SK-N-SH treated with all-trans-retinoic acid at 6 μM for 48 hours (cell line): ENCODE measurements at regions not wholly inside any gene's neighbourhood (a gene's known extent, or its start where the extent isn't known, plus 50 kb on each side); places are given as distances from the start of the nearest gene placed in this dataset.

Experiments
- ARNTL ChIP-seq: fragments of 450-650 bp; formaldehyde crosslinking; IDR thresholded peaks from 2 replicates; pipeline ENCODE4 v1.5.0; 2020; ENCODE audit warnings: low read depth, mild to moderate bottlenecking, moderate library complexity, borderline replicate concordance
- BACH2 ChIP-seq: fragments of 250-450 bp; sonication (Bioruptor Pico); IDR thresholded peaks from 2 replicates; pipeline ENCODE4 v1.9.0; 2021; ENCODE audit warnings: mild to moderate bottlenecking, borderline replicate concordance
- ESRRG ChIP-seq: fragments of 250-450 bp; sonication (Bioruptor Pico); IDR thresholded peaks from 2 replicates; pipeline ENCODE4 v1.6.1; 2021; ENCODE audit warnings: mild to moderate bottlenecking
- GLIS3 ChIP-seq: fragments of 250-450 bp; sonication (Bioruptor Pico); IDR thresholded peaks from 2 replicates; pipeline ENCODE4 v1.5.0; 2020; ENCODE audit warnings: mild to moderate bottlenecking, moderate library complexity
- ISL1 ChIP-seq: fragments of 250-450 bp; sonication (Bioruptor Pico); IDR thresholded peaks from 2 replicates; pipeline ENCODE4 v2.1.2; 2022; ENCODE audit warnings: mild to moderate bottlenecking, moderate library complexity
- PPARA ChIP-seq: fragments of 250-450 bp; sonication (Bioruptor Pico); IDR thresholded peaks from 2 replicates; pipeline ENCODE4 v1.5.0; 2020; ENCODE audit warnings: mild to moderate bottlenecking, borderline replicate concordance
- SNAI2 ChIP-seq: fragments of 250-450 bp; sonication (Bioruptor Pico); IDR thresholded peaks from 2 replicates; pipeline ENCODE4 v1.5.0; 2020; ENCODE audit warnings: mild to moderate bottlenecking, moderate library complexity
- ZFP30 ChIP-seq: fragments of 450-650 bp; formaldehyde crosslinking; IDR thresholded peaks from 2 replicates; pipeline ENCODE4 v1.5.0; 2022; ENCODE audit warnings: mild to moderate bottlenecking, moderate library complexity
- ZNF565 ChIP-seq: fragments of 450-650 bp; formaldehyde crosslinking; conservative IDR thresholded peaks from 2 replicates; pipeline ENCODE4 v1.5.0; 2020; ENCODE audit warnings: low read depth, mild to moderate bottlenecking, moderate library complexity
- ZNF70 ChIP-seq: fragments of 450-650 bp; formaldehyde crosslinking; IDR thresholded peaks from 2 replicates; pipeline ENCODE4 v1.5.0; 2020; ENCODE audit warnings: mild to moderate bottlenecking, moderate library complexity
- TF ChIP-seq, protein P1 (sequence below): fragments of 250-450 bp; sonication (Bioruptor Pico); IDR thresholded peaks from 2 replicates; pipeline ENCODE4 v1.8.0; 2020; ENCODE audit warnings: mild to moderate bottlenecking, moderate library complexity, borderline replicate concordance
- TF ChIP-seq, protein P2 (sequence below): fragments of 250-450 bp; sonication (Bioruptor Pico); IDR thresholded peaks from 2 replicates; pipeline ENCODE4 v1.8.0; 2021; ENCODE audit warnings: low read depth, mild to moderate bottlenecking, moderate library complexity, borderline replicate concordance

DNA sequence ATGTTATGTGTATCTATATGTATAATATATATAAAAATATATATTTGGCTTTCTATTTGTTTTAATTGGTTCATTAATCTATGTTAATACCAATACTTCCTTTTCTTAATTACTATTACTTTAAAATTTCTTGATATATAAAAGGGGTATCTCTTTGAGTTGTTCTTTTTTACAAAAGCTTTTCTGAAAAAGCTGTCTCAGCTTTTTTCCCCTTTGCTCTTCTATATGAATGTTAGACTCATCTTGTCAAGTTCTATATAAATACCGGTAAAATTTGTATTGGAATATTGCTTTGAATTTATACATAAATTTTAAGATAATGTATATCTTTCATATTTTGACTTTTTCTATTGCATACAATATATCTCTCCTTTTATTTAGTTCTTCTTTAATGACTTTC is 139.8 kb upstream of the FOXG1 start:
- TF ChIP-seq ZNF70 (CRISPR knock-in tag) = no peak
- TF ChIP-seq ARNTL (CRISPR knock-in tag) = no peak
- no peak for TF ChIP-seq ISL1 (CRISPR knock-in tag)
- no peak for TF ChIP-seq ZFP30 (CRISPR knock-in tag)
- TF ChIP-seq, protein P1, sequence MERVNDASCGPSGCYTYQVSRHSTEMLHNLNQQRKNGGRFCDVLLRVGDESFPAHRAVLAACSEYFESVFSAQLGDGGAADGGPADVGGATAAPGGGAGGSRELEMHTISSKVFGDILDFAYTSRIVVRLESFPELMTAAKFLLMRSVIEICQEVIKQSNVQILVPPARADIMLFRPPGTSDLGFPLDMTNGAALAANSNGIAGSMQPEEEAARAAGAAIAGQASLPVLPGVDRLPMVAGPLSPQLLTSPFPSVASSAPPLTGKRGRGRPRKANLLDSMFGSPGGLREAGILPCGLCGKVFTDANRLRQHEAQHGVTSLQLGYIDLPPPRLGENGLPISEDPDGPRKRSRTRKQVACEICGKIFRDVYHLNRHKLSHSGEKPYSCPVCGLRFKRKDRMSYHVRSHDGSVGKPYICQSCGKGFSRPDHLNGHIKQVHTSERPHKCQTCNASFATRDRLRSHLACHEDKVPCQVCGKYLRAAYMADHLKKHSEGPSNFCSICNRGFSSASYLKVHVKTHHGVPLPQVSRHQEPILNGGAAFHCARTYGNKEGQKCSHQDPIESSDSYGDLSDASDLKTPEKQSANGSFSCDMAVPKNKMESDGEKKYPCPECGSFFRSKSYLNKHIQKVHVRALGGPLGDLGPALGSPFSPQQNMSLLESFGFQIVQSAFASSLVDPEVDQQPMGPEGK = no peak
- TF ChIP-seq ESRRG = no peak
- TF ChIP-seq GLIS3 (CRISPR knock-in tag) = no peak
- TF ChIP-seq, protein P2, sequence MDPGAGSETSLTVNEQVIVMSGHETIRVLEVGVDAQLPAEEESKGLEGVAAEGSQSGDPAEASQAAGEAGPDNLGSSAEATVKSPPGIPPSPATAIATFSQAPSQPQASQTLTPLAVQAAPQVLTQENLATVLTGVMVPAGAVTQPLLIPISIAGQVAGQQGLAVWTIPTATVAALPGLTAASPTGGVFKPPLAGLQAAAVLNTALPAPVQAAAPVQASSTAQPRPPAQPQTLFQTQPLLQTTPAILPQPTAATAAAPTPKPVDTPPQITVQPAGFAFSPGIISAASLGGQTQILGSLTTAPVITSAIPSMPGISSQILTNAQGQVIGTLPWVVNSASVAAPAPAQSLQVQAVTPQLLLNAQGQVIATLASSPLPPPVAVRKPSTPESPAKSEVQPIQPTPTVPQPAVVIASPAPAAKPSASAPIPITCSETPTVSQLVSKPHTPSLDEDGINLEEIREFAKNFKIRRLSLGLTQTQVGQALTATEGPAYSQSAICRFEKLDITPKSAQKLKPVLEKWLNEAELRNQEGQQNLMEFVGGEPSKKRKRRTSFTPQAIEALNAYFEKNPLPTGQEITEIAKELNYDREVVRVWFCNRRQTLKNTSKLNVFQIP (CRISPR knock-in tag) = no peak
- no peak for TF ChIP-seq BACH2 (CRISPR knock-in tag)
- TF ChIP-seq PPARA (CRISPR knock-in tag) = no peak
- no peak for TF ChIP-seq SNAI2 (CRISPR knock-in tag)
- TF ChIP-seq ZNF565 (CRISPR knock-in tag) = no peak
